OCI-LY1 (cell line): ENCODE measurements at regions not wholly inside any gene's neighbourhood (a gene's known extent, or its start where the extent isn't known, plus 50 kb on each side); places are given as distances from the start of the nearest gene placed in this dataset.

ENCODE experiments used
- CTCF ChIP-seq: fragments of 200-600 bp; sonication (generic), shearing (Covaris generic); IDR thresholded peaks from 2 replicates; pipeline ENCODE4 v1.5.1; 2017; ENCODE audit warnings: mild to moderate bottlenecking, antibody characterized with exemption, low read length, moderate library complexity, mixed read lengths
- EZH2 ChIP-seq: fragments of 200-600 bp; sonication (generic), shearing (Covaris generic); IDR thresholded peaks from 2 replicates; pipeline ENCODE4 v1.8.0; 2017; ENCODE audit warnings: borderline replicate concordance, mixed run types, mild to moderate bottlenecking, antibody characterized with exemption, low read length, moderate library complexity, mixed read lengths

- TF ChIP-seq CTCF (no peak), EZH2 (no peak)
These were observed 129.8 kb downstream of the TBX19 start for GRCh38 chr1:168410464-168410863.
